Natural killer cell (primary cell): ENCODE measurements at regions not wholly inside any gene's neighbourhood (a gene's known extent, or its start where the extent isn't known, plus 50 kb on each side); places are given as distances from the start of the nearest gene placed in this dataset.

Experiments used
- ATAC-seq, 3 donors: fragments of 150-1000 bp in 2 of 3; fragments of 200-7000 bp in 1 of 3; cut with Tn5 transposase; 1 replicate in 1 of 3; 2 replicates in 2 of 3; pipeline ENCODE4 v1.10.0; 2021; ENCODE audit warnings: mild to moderate bottlenecking in 2 of 3, moderate library complexity in 2 of 3
- DNase-seq, 2 donors: peaks; one replicate each; pipeline versions ENCODE4 v3.0.0 to v3.0.0-alpha.2; 2013 to 2021; ENCODE audit warnings: mixed read lengths in 1 of 2
- H3K27ac ChIP-seq: one replicate; pipeline ENCODE4 v1.5.1; 2013; ENCODE audit warnings: mild to moderate bottlenecking, low read length
- H3K27me3 ChIP-seq: one replicate; pipeline ENCODE4 v1.6.1; 2013; ENCODE audit warnings: low read length; ENCODE audit not compliant: control insufficient read depth, insufficient read depth
- H3K36me3 ChIP-seq: one replicate; pipeline ENCODE4 v1.6.1; 2013; ENCODE audit warnings: low read length; ENCODE audit not compliant: control insufficient read depth, insufficient read depth
- H3K4me1 ChIP-seq: one replicate; pipeline ENCODE4 v1.6.1; 2013; ENCODE audit warnings: low read length; ENCODE audit not compliant: control insufficient read depth, insufficient read depth
- H3K4me3 ChIP-seq: one replicate; pipeline ENCODE4 v1.5.1; 2013; ENCODE audit warnings: low read length
- H3K9me3 ChIP-seq: one replicate; pipeline ENCODE4 v1.6.1; 2013; ENCODE audit warnings: low read length; ENCODE audit not compliant: control insufficient read depth, insufficient read depth
- H3K27ac Mint-ChIP-seq, 2 donors: one replicate each; pipeline ENCODE4 v1.8.0; 2022; ENCODE audit warnings: mild to moderate bottlenecking in 2 of 2, mixed read lengths in 2 of 2, moderate library complexity in 1 of 2
- H3K27me3 Mint-ChIP-seq, 2 donors: one replicate each; pipeline ENCODE4 v1.8.0; 2022; ENCODE audit warnings: low read depth in 2 of 2, mixed read lengths in 2 of 2
- H3K36me3 Mint-ChIP-seq: one replicate; pipeline ENCODE4 v1.8.0; 2022; ENCODE audit warnings: mixed read lengths
- H3K4me1 Mint-ChIP-seq, 2 donors: one replicate each; pipeline ENCODE4 v1.8.0; 2022; ENCODE audit warnings: mixed read lengths in 2 of 2
- H3K4me3 Mint-ChIP-seq: one replicate; pipeline ENCODE4 v1.8.0; 2022; ENCODE audit warnings: mild to moderate bottlenecking, moderate library complexity, mixed read lengths
- H3K9me3 Mint-ChIP-seq, 2 donors: one replicate each; pipeline ENCODE4 v1.8.0; 2022; ENCODE audit warnings: mixed read lengths in 2 of 2
- CTCF ChIP-seq: fragments of 200-600 bp; IDR thresholded peaks from one replicate; pipeline ENCODE4 v1.8.0; 2022; ENCODE audit warnings: antibody characterized with exemption
- WGBS: methylation state at CpG from one replicate; pipeline ENCODE4 v1.1.7; 2013; ENCODE audit warnings: missing lambda C conversion rate; ENCODE audit not compliant: insufficient coverage; 5-methylcytosine and 5-hydroxymethylcytosine counted together
- intact Hi-C: fragments of 100-400 bp; cut with micrococcal nuclease; formaldehyde crosslinking; loops from one replicate; pipeline ENCODE4 v1.14.2; 2022

- Histone ChIP-seq H3K27me3 (no peaks in the 10 kb centered on the region), H3K27ac (no peak overlapping the region), H3K36me3 (no peaks in the 10 kb centered on the region), H3K9me3 (no peaks in the 10 kb centered on the region), H3K4me3 (no peak overlapping the region), H3K4me1 (no peaks in the 10 kb centered on the region)
- intact Hi-C loops: no loop called here
- H3K4me3 Mint-ChIP-seq: no peak overlapping the region
- H3K4me1 Mint-ChIP-seq: no peaks in the 10 kb centered on the region
- H3K9me3 Mint-ChIP-seq: peaks cover 15 to 25% of the 10 kb centered on the region in 2 donors
- H3K27me3 Mint-ChIP-seq: no peaks in the 10 kb centered on the region
- TF ChIP-seq CTCF: no peak
- ATAC-seq (no peak), DNase-seq (no peak)
- no peak overlapping the region for H3K27ac Mint-ChIP-seq
- H3K36me3 Mint-ChIP-seq: no peaks in the 10 kb centered on the region
These were observed 103.0 kb upstream of the FTMT start for GRCh38 chr5:121748686-121749085.

GRCh38 chr5:121752149-121752548 lies 99.5 kb upstream of the FTMT start:
- no peak for ATAC-seq
- Mint-ChIP-seq H3K27me3 (no peaks in the 10 kb centered on the region), H3K4me1 (no peaks in the 10 kb centered on the region), H3K36me3 (no peaks in the 10 kb centered on the region), H3K4me3 (no peak overlapping the region), H3K9me3 (peaks cover 11 to 16% of the 10 kb centered on the region in 2 donors), H3K27ac (no peak overlapping the region)
- Histone ChIP-seq H3K27me3 (no peaks in the 10 kb centered on the region), H3K9me3 (no peaks in the 10 kb centered on the region), H3K36me3 (no peaks in the 10 kb centered on the region), H3K4me3 (no peak overlapping the region), H3K27ac (no peak overlapping the region), H3K4me1 (no peaks in the 10 kb centered on the region)
- intact Hi-C loops: no loop called here
- no CpG with 5 or more reads among the region's 1 CpG for WGBS
- no peak for TF ChIP-seq CTCF
- no peak for DNase-seq

GRCh38 chr5:121755266-121755665 lies 96.4 kb upstream of the FTMT start:
- no peaks in the 10 kb centered on the region for H3K36me3 ChIP-seq
- intact Hi-C loops: no loop called here
- DNase-seq (no peak), ATAC-seq (no peak)
- no peaks in the 10 kb centered on the region for H3K4me1 ChIP-seq
- H3K27ac ChIP-seq: no peak overlapping the region
- no peak overlapping the region for H3K4me3 ChIP-seq
- H3K27me3 ChIP-seq: no peaks in the 10 kb centered on the region
- H3K9me3 ChIP-seq: peaks cover 5% of the 10 kb centered on the region
- Mint-ChIP-seq H3K36me3 (no peaks in the 10 kb centered on the region), H3K4me1 (no peaks in the 10 kb centered on the region), H3K9me3 (peaks cover 11 to 14% of the 10 kb centered on the region in 2 donors), H3K27ac (no peak overlapping the region), H3K4me3 (no peak overlapping the region), H3K27me3 (no peaks in the 10 kb centered on the region)
- TF ChIP-seq CTCF: no peak
- 87% methylated on average over 2 of the region's 4 CpGs for WGBS

GRCh38 chr5:121757753-121758152 lies 93.9 kb upstream of the FTMT start:
- 94% methylated on average over 2 of the region's 2 CpGs for WGBS
- peaks cover 5% of the 10 kb centered on the region for H3K9me3 ChIP-seq
- no peak overlapping the region for H3K4me3 ChIP-seq
- Mint-ChIP-seq H3K36me3 (no peaks in the 10 kb centered on the region), H3K27ac (no peak overlapping the region), H3K4me3 (no peak overlapping the region), H3K9me3 (peaks cover 4 to 6% of the 10 kb centered on the region in 2 donors), H3K4me1 (no peaks in the 10 kb centered on the region), H3K27me3 (no peaks in the 10 kb centered on the region)
- H3K27me3 ChIP-seq: no peaks in the 10 kb centered on the region
- no peak for DNase-seq
- ATAC-seq: no peak
- H3K4me1 ChIP-seq: no peaks in the 10 kb centered on the region
- TF ChIP-seq CTCF: no peak
- H3K36me3 ChIP-seq: no peaks in the 10 kb centered on the region
- H3K27ac ChIP-seq: no peak overlapping the region
- intact Hi-C loops: no loop called here
